ENCODE measurements at regions not wholly inside any gene's neighbourhood (a gene's known extent, or its start where the extent isn't known, plus 50 kb on each side); places are given as distances from the start of the nearest gene placed in this dataset.

DNA sequence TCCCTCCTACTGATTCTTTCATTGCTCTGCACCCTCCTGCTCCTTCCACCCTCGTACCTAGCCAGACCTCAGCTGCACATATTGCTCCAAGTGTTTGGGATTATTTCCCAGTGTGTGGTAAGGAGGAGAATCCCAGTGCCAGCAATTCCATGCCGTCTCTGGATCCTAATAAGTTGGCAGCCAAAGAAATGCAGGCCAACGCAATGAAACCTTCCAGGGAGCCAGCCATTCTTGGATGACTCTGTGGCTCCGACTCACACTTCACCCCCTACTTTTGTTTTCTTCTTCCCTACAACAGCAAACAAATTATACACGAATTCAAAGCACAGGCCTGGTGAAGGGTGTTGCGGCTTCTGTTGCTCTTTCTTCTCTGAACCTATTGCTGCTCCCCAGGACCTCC is 82.5 kb upstream of the SLC1A3 start:
- TF ChIP-seq POLR2A (IDR thresholded peaks at IDR 0.05; ENCODE audit: low read depth, low read length): no peak
- TF ChIP-seq POLR2AphosphoS5 (IDR thresholded peaks at IDR 0.05; ENCODE audit: low read depth, low read length): no peak

All from GM12892 (cell line).